ENCODE measurements at regions not wholly inside any gene's neighbourhood (a gene's known extent, or its start where the extent isn't known, plus 50 kb on each side); places are given as distances from the start of the nearest gene placed in this dataset.
"Not testable (repeated sequence)": the region's sequence is repeated elsewhere in the genome, so short reads cannot be mapped to it uniquely, and the experiment has no call there.

DNA sequence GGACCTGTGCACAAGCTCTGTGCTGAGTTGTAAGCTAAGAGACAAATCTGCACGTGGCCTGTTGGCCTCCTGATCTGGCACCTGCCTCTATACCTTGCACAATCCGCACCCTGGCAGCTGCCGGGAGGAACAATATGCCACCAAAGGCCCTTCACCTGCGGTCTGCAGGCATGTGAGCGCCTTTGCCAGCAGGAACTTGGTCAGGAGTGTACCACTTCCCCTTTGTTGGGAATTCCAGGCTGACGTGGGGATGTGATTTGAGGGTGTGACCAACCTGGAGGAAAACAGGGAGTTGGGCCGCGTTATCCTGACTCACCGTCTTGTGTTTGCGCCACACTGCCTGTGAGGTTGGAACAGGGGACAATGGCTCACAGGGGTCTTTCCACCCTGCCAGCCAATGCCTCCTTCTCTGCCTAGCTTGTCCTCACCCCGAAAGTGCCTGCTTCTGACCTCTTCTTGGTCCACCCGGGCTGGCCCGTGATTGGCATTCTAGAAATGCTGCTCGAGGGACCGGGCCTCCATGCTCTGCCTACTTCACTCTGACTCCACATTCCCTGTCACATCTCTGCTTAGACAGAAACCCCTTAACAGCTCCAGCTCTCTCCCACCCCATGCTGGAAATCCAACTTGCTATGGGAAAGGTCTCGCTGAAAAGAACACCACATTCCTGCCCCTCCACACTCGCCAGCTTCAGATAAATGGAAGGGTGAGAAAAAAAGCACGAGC is 67.1 kb upstream of the MAP4K4 start:
- no peaks in the 10 kb centered on the region for H3K9me3 Mint-ChIP-seq (ENCODE audit: unreplicated experiment)
- no peak for DNase-seq (ENCODE audit: extremely low spot score, unreplicated experiment)
- no peak overlapping the region for H3K27ac Mint-ChIP-seq (ENCODE audit: unreplicated experiment)
- H3K36me3 Mint-ChIP-seq (ENCODE audit: unreplicated experiment), result no peaks in the 10 kb centered on the region
- no peak overlapping the region for H3K4me3 Mint-ChIP-seq (ENCODE audit: unreplicated experiment)
- no peak for TF ChIP-seq CTCF (IDR thresholded peaks at IDR 0.05)
- H3K4me1 Mint-ChIP-seq (ENCODE audit: unreplicated experiment), result no peaks in the 10 kb centered on the region
- peaks cover 3% of the 10 kb centered on the region for H3K27me3 Mint-ChIP-seq (ENCODE audit: unreplicated experiment)

DNA sequence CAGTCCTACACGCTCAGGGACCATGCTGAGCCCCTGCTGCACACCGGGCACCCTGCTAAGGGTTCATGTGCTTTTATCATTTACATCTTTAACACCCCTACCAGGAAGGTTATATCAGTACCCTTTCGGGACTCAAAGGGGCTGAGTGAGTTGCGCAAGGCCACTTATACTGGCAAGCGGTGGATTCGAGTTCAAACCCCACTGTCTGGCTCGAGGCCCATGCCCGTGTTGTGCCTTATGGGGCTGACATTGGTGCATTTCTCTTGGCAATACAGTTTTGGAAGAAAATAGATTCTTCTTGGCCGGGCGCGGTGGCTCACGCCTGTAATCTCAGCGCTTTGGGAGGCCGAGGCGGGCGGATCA is 69.5 kb upstream of the MAP4K4 start:
- H3K36me3 Mint-ChIP-seq (ENCODE audit: unreplicated experiment), result no peaks in the 10 kb centered on the region
- no peak overlapping the region for H3K27ac Mint-ChIP-seq (ENCODE audit: unreplicated experiment)
- no peaks in the 10 kb centered on the region for H3K9me3 Mint-ChIP-seq (ENCODE audit: unreplicated experiment)
- peaks cover 10% of the 10 kb centered on the region for H3K27me3 Mint-ChIP-seq (ENCODE audit: unreplicated experiment)
- no peaks in the 10 kb centered on the region for H3K4me1 Mint-ChIP-seq (ENCODE audit: unreplicated experiment)
- no peak for DNase-seq (ENCODE audit: extremely low spot score, unreplicated experiment)
- H3K4me3 Mint-ChIP-seq (ENCODE audit: unreplicated experiment), result no peak overlapping the region
- TF ChIP-seq CTCF (IDR thresholded peaks at IDR 0.05), result no peak

- H3K4me1 Mint-ChIP-seq (ENCODE audit: unreplicated experiment), result no peaks in the 10 kb centered on the region
- no peak overlapping the region for H3K4me3 Mint-ChIP-seq (ENCODE audit: unreplicated experiment)
- H3K27ac Mint-ChIP-seq (ENCODE audit: unreplicated experiment), result no peak overlapping the region
- H3K36me3 Mint-ChIP-seq (ENCODE audit: unreplicated experiment), result no peaks in the 10 kb centered on the region
- H3K9me3 Mint-ChIP-seq (ENCODE audit: unreplicated experiment), result no peaks in the 10 kb centered on the region
- DNase-seq (ENCODE audit: extremely low spot score, unreplicated experiment), result no peak
- H3K27me3 Mint-ChIP-seq (ENCODE audit: unreplicated experiment), result peaks cover 14% of the 10 kb centered on the region
- no peak for TF ChIP-seq CTCF (IDR thresholded peaks at IDR 0.05)
These were observed 70.0 kb upstream of the MAP4K4 start for GRCh38 chr2:101627285-101628029.

GRCh38 chr2:101625814-101626213 is 71.7 kb upstream of the MAP4K4 start:
- not testable (repeated sequence) for H3K4me3 Mint-ChIP-seq (ENCODE audit: unreplicated experiment); H3K27ac Mint-ChIP-seq (ENCODE audit: unreplicated experiment); H3K4me1 Mint-ChIP-seq (ENCODE audit: unreplicated experiment); H3K9me3 Mint-ChIP-seq (ENCODE audit: unreplicated experiment); H3K36me3 Mint-ChIP-seq (ENCODE audit: unreplicated experiment); DNase-seq (ENCODE audit: extremely low spot score, unreplicated experiment)
- peaks cover 16% of the 10 kb centered on the region for H3K27me3 Mint-ChIP-seq (ENCODE audit: unreplicated experiment)

- Mint-ChIP-seq H3K4me1 (ENCODE audit: unreplicated experiment) (no peaks in the 10 kb centered on the region), H3K27ac (ENCODE audit: unreplicated experiment) (no peak overlapping the region), H3K36me3 (ENCODE audit: unreplicated experiment) (no peaks in the 10 kb centered on the region), H3K9me3 (ENCODE audit: unreplicated experiment) (no peaks in the 10 kb centered on the region), H3K4me3 (ENCODE audit: unreplicated experiment) (no peak overlapping the region), H3K27me3 (ENCODE audit: unreplicated experiment) (peaks cover 16% of the 10 kb centered on the region)
- no peak for TF ChIP-seq CTCF (IDR thresholded peaks at IDR 0.05)
- no peak for DNase-seq (ENCODE audit: extremely low spot score, unreplicated experiment)
These were observed 72.1 kb upstream of the MAP4K4 start for GRCh38 chr2:101625387-101625786.
